ENCODE measurements at regions not wholly inside any gene's neighbourhood (a gene's known extent, or its start where the extent isn't known, plus 50 kb on each side); places are given as distances from the start of the nearest gene placed in this dataset.
"Not testable (repeated sequence)": the region's sequence is repeated elsewhere in the genome, so short reads cannot be mapped to it uniquely, and the experiment has no call there.

DNA sequence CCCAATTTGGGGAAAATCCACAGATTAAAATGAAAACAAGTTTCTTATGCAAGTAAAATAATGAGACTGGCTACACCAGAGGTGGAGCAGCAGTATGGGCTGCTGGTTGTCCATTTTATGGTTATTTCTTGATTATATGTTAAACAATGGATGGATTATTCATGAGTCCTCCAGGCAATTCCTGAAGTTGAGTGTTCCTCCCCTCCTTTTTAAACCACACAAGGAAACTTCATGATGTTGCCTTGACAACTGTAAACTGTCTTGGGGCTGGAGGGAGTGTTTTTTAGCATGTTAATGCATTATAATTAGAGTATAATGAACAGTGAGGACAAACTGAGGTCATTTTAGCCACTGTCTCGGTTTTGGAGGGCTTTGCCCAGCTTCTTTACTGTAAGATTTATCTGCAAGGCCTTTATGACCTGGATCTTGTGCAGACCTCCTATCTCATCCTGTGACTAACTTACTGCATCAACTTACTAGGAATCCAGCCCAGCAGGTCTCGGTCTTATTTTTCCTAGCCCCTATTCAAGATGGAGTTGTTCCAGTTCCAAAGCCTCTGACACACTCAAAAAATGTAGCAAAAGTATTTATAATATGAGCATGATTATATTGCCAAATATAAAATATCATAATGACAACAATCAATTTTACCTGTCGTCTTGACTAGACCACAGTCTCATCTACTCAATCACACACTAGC, 534.0 kb downstream of the TMEM121 start:
- intact Hi-C loops (cut with DNase I), result no loop called here
- ATAC-seq, result no peak
- no peak for DNase-seq (ENCODE audit: missing footprints)

DNA sequence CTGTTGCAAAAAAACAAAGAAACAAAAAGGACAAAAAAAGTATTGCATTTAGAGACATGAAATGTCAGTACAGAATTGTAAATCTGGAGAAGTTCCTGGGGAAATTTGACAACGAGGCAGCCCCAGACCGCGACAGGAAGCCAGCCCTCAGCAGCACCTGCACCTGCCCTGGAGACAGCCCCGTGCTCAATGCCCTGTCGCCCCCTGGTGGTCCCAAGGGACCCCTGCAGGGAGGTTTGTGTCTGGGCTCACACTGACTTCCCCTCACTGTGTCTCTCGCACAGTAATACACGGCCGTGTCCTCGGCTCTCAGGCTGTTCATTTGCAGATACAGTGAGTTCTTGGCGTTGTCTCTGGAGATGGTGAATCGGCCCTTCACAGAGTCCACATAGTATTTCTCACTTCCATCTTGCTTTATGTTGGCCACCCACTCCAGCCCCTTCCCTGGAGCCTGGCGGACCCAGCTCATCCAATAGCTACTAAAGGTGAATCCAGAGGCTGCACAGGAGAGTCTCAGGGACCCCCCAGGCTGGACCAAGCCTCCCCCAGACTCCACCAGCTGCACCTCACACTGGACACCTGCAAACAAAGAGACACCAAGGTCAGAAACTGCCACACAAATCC, 535.6 kb downstream of the TMEM121 start:
- DNase-seq (ENCODE audit: missing footprints); ATAC-seq; intact Hi-C loops (cut with DNase I): not testable (repeated sequence)

DNA sequence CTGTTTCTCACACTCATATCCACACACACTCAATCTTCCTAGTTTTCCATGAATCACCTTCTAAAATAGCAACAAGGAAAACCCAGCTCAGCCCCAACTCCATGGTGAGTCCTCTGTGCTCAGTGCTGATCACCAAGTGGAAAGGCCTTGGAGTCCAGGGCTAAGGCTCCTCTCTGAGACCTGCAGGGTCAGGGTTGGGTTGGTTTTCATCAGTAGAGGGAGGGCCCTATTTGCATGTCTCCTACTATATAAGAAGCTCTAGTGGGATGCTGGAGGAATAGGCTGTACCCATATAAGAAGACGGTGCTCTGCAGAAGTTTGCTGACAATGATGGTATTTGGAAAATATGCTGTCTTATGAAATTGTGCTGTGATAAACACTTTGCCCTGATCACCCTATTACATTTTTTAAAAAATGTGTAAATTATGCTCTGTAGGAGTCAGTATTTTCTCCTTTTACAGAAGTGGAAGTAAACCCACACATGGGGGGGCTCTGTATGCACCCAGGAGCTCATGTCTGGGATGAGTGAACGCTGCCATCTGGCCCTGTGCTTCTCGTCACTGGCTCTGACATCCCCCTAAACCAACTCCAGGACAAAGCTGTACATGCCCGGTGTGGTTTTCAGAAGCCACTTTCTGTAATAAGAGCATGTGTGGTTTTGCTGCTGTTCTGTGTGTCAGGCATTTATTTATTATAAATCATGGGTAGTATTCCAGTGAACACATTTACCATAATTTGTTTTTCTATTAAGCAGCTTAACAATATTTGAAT, 536.3 kb downstream of the TMEM121 start:
- intact Hi-C loops (cut with DNase I), result no loop called here
- DNase-seq (ENCODE audit: missing footprints) (no peak), ATAC-seq (no peak)

DNA sequence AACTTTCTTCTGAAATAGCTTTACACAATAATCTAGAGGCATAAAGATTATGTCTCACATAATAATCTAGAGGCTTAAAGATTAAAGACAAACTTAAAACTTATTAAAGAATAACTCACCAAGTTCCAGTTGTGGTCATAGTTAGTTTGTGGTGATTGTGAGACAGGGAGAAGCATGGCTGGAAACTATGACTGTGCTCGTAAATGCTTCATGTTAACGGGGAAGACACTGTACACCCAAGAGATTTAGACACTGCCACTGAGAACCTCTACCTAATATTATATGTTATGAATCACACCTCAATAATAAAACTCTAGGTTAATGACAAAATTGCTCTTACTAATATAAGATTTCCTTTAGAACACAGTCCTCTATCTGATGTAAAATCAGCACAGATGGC, 541.6 kb downstream of the TMEM121 start:
- ATAC-seq (no peak), DNase-seq (ENCODE audit: missing footprints) (no peak)
- intact Hi-C loops (cut with DNase I), result no loop called here

DNA sequence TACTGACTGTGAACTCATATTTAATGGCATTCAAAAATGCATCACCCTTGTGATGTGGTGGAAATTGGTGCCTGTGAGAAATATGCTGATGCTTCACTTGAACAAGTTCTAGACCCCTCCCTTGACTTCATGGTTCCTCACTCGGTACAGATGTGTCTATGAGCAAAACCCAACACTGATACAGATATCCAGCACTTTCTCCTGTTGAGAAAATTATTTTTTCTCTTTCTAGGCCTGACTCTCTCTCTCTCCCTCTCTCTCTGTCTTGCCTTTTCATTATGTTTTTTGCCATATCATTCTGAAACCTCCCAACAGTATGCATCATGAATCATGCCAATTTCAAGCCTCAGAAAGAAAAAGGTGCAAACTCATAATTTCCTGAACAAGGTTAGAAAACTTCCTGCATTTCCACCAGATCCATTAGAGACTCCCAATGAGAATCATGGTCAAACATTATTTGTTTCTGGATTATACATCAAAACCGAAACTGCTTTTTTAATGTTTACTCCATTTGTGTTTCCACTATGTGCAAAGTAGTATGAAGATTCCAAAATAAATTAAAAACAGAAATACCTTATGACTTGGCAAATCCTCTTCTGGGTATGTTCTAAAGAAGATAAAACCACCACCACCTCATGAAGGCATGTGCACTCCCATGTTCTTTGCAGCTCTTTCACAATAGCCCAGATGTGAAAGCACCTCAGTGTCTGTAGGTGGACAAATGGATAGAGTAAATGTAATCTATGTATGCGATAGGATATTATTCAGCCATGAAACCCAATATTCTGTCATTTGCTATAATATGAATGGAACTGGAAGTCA, 543.6 kb downstream of the TMEM121 start:
- intact Hi-C loops (cut with DNase I), result no loop called here
- no peak for DNase-seq (ENCODE audit: missing footprints)
- no peak for ATAC-seq

DNA sequence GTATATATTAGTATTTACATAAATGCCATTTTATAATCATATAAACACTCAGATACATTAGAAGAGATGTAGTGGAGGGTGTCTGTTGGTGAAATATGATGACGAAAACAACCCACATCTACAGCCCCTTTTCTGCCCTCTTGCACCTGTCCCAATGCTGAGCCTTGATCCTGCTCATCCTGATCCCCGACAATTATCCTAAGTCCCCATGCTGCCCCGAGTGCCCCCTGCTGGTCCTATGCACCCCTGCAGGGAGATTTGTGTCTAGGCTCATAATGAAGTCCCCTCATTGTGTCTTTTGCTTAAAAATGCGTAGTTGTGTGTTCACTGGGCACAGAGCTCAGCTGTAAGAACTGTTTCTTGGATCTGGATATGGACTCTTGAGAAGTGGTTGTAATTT, 554.5 kb downstream of the TMEM121 start:
- no peak for ATAC-seq
- no peak for DNase-seq (ENCODE audit: missing footprints)
- intact Hi-C loops (cut with DNase I), result no loop called here

DNA sequence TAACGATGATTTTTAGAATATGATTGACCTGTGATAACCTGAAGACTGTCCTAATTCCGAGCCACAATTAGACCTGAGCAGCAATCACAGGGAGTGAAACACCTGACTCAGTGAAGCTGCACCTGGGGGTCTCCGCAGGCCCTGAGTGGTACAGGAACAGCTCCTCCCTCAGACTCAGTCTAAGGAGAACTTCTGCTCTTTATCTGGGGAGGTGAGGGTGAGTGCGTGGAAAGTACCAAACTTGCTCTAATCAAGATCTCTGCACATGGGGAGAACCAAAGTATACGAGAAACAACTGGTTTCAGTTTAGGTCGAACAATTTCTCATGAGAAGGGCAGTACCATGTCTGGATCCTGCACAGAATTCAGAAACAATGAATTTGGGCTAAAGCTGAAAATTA, 555.3 kb downstream of the TMEM121 start:
- DNase-seq (ENCODE audit: missing footprints); ATAC-seq; intact Hi-C loops (cut with DNase I): not testable (repeated sequence)

DNA sequence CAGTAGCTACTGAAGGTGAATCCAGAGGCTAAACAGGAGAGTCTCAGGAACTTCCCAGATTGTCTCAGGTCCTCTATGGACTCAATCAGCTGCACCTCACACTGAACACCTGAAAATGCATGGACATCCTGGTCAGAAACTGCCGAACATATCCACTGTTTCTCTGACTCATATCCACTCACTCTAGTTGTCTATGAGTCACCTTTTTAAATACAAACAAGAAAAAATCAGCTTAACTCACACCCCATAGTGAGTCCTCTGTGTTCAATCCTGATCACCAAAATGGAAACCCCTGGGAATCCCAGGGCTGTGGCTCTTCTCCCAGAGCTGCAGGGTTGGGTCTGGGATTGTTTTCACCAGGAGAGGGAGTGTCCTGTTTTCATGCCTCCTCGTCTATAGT, 556.7 kb downstream of the TMEM121 start:
- ATAC-seq (no peak), DNase-seq (ENCODE audit: missing footprints) (no peak)
- intact Hi-C loops (cut with DNase I), result no loop called here

DNA sequence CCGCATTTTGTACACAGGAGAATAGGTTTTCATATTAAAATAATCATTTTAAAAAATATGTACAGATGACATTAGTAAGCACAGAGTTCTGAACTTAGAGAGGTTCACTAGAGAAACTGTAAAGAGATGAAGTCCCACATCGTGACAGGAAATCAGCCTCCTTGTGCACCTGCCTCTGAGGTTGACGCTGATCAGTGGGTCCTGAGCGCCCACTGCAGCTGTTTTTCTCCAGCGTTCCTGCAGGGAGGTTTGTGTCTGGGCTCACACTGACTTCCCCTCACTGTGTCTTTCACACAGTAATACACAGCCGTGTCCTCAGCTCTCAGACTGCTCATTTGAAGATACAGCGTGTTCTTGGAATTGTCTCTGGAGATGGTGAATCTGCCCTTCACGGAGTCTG, 561.5 kb downstream of the TMEM121 start:
- intact Hi-C loops (cut with DNase I), result no loop called here
- DNase-seq (ENCODE audit: missing footprints) (no peak), ATAC-seq (no peak)

DNA sequence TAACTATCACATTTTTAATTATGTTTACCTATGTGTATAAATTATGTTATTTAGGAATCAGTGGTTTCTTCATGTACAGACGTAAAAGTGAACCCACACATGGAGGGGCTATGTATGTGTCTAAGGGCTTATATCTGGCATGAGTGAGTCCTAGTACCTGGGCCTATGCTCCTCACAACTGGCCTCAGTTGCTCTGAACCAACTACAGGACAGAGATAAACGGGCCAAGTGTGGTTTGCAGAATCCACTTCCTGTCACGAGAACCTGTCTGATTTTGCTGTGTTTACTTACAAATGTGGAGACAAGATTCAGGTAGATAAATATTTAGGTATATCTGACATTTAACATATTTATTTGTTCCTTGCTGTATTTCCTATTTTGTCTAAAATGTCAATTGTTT, 562.5 kb downstream of the TMEM121 start:
- ATAC-seq; intact Hi-C loops (cut with DNase I): not testable (repeated sequence)

DNA sequence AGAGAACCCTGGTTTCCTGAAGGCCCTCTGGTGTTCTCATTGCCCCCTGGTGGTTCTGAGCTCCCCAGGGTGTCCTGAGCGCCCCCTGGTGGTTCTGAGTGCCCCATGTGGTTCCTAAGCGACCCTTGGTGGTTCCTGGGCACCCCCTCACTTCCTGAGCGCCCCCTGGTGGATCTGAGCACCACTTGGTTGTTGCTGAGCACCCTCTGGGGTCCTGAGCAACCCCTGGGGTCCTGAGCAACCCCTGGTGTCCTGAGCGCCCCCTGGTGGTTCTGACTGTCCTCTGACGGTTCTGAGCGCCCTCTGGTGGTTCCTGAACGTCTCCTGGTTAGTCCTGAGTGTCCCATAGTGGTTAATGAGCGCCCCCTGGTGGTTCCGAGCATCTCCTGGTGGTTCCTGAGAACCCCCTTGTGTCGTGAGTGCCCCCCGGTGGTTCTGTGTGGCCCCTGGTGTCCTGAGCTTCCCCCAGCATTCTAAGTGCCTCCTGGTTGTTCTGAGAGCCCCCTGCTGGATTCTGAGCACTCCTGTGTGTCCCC, 568.3 kb downstream of the TMEM121 start:
- ATAC-seq, result no peak
- no peak for DNase-seq (ENCODE audit: missing footprints)
- intact Hi-C loops (cut with DNase I), result no loop called here

More for the DNA sequence above, 562.5 kb downstream of the TMEM121 start:
- DNase-seq (ENCODE audit: missing footprints), result not testable (repeated sequence)

DNA sequence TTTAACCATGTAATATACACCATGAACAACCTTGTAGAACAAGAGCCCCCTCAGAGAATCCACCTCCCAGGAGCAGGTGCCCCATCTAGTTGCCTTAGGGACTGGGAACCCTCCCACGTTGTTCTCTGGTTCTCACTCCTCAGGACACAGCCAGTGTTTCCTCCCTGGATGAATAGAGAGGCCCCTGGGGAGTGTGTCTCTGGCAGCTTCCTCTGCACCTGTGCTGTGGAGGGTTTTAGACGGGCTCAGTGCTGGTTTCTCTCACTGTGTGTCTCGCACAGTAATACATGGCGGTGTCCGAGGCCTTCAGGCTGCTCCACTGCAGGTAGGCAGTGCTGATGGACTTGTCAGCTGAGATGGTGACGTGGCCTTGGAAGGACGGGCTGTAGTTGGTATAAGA, 581.3 kb downstream of the TMEM121 start:
- intact Hi-C loops (cut with DNase I), result no loop called here
- DNase-seq (ENCODE audit: missing footprints) (no peak), ATAC-seq (no peak)

DNA sequence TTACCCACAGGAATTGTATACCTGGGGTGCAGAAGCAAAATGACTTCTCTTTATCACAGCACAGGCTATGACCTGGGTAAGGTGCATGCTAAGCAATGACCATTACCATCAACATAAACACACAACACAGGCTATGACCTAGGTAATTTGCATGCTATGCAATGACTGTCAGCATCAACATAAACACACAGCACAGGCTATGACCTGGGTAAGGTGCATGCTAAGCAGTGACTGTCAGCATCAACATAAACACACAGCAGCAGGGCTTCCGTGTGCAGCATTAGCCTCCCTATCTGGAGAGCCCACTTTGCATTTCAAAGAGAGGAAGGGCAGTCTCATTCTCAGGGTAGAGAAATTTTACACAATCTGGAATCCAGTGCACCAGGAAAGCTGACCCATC, 583.0 kb downstream of the TMEM121 start:
- ATAC-seq, result no peak
- intact Hi-C loops (cut with DNase I), result no loop called here
- no peak for DNase-seq (ENCODE audit: missing footprints)

DNA sequence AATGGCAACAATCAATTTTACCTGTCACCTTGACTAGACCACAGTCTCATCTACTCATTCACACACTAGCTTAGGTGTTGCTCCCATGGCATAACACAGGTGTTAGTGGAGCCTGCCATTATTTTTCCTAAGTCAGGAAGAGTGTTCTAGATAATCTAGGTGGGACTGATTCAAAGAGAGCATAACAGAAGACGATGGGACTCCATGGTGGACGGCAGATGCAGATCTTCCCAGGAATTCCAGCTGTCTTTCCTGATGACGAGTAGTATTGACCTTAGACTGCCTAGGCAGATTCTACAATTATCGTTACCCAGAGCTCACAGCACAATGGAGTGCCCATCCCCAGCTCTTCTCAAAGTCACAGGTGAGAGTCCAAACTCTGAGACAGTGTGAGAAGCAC, 589.0 kb downstream of the TMEM121 start:
- ATAC-seq (no peak), DNase-seq (ENCODE audit: missing footprints) (no peak)
- intact Hi-C loops (cut with DNase I), result no loop called here

DNA sequence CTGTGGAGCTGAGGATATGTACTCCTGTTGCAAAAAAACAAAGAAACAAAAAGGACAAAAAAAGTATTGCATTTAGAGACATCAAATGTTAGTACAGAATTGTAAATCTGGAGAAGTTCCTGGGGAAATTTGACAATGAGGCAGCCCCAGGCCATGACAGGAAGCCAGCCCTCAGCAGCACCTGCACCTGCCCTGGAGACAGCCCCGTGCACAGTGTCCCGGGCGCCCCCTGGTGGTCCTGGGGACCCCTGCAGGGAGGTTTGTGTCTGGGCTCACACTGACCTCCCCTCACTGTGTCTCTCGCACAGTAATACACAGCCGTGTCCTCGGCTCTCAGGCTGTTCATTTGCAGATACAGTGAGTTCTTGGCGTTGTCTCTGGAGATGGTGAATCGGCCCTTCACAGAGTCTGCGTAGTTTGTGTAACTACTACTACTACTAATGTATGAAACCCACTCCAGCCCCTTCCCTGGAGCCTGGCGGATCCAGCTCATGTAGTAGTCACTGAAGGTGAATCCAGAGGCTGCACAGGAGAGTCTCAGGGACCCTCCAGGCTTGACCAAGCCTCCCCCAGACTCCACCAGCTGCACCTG, 590.1 kb downstream of the TMEM121 start:
- intact Hi-C loops (cut with DNase I); DNase-seq (ENCODE audit: missing footprints); ATAC-seq: not testable (repeated sequence)

DNA sequence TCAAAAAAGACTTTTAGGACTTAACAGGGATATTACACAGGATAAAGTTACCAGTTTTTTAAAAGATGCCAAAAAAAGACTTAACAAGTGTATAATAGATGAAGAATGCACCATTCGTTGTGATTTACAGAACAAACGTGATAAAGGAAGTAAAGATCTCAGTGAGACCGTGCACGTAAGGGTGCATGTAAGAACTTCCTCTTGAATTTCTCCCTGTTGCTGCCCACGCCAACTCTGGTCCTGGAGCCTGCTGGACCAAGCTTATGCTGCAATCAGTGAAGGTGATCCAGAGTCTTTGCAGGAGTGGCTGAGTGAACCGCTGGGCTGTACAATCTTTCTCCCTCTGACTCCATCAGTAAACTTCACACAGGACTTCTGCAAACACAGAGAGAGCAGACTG, 593.7 kb downstream of the TMEM121 start:
- intact Hi-C loops (cut with DNase I), result no loop called here
- no peak for ATAC-seq
- no peak for DNase-seq (ENCODE audit: missing footprints)

DNA sequence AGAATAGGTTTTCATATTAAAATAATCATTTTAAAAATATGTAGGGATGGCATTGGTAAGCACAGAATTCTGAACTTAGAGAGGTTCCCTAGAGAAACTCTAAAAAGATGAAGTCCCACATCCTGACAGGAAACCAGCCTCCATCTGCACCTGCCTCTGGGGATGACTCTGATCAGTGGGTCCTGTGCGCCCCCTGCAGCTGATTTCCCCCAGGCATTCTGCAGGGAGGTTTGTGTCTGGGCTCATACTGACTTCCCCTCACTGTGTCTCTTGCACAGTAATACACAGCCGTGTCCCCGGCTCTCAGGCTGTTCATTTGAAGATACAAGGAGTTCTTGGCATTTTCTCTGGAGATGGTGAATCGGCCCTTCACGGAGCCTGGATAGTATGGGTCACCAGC, 602.9 kb downstream of the TMEM121 start:
- intact Hi-C loops (cut with DNase I), result no loop called here
- ATAC-seq, result no peak
- DNase-seq (ENCODE audit: missing footprints), result no peak

DNA sequence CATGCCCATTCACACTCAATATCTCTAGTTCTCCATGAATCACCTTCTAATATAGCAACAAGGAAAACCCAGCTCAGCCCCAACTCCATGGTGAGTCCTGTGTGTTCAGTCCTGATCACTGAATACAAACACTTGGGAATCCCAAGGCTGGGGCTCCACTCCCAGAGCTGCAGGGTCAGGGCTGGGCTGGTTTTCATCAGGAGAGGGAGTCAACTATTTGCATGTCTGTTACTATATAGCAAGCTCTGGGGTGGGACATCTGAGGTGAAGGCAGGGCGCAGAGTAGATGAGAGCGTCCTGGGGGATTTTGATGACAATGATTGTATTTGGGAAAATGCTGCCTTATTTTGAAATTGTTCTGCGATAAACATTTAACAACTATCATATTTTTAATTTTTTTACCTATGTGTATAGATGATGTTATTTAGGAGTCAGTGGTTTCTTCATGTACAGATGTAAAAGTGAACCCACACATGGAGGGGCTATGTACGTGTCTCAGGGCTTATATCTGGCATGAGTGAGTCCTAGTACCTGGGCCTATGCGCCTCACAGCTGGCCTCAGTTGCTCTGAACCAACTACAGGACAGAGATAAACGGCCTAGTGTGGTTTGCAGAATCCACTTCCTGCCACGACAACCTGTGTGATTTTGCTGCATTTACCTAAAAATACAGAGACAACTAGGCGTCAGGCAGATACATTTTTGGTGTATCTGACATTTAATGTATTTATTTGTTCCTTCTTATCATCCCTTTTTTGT, 603.7 kb downstream of the TMEM121 start:
- DNase-seq (ENCODE audit: missing footprints); intact Hi-C loops (cut with DNase I): not testable (repeated sequence)

More for the DNA sequence above, 603.7 kb downstream of the TMEM121 start:
- not testable (repeated sequence) for ATAC-seq

All from Right ventricle myocardium inferior (tissue), 1 donor.